OCI-LY3 (cell line): ENCODE measurements at regions not wholly inside any gene's neighbourhood (a gene's known extent, or its start where the extent isn't known, plus 50 kb on each side); places are given as distances from the start of the nearest gene placed in this dataset.

Experiments
- H2AFZ ChIP-seq: fragments of 200-600, 300-600 bp; shearing (Covaris generic); 2 replicates; pipeline ENCODE4 v1.6.0; 2014; ENCODE audit warnings: antibody characterized with exemption, low read depth, low read length
- H3K27ac ChIP-seq: fragments of 200-600, 300-600 bp; sonication (generic); 2 replicates; pipeline ENCODE4 v1.5.1; 2014; ENCODE audit warnings: mild to moderate bottlenecking, low read length, moderate library complexity, mixed read lengths
- H3K27me3 ChIP-seq: fragments of 200-600, 300-600 bp; sonication (generic); 2 replicates; pipeline ENCODE4 v1.6.1; 2014; ENCODE audit warnings: low read depth, low read length, mixed read lengths
- H3K36me3 ChIP-seq: fragments of 200-600, 300-600 bp; sonication (generic); replicated peaks from 2 replicates; pipeline ENCODE3; 2014; ENCODE audit warnings: low read depth, low read length, mixed read lengths
- H3K4me1 ChIP-seq: fragments of 300-600, 200-600 bp; sonication (generic); 2 replicates; pipeline ENCODE4 v1.6.1; 2014; ENCODE audit warnings: low read length, mixed read lengths
- H3K4me2 ChIP-seq: fragments of 200-600, 300-600 bp; sonication (generic); 2 replicates; pipeline ENCODE4 v1.6.1; 2014; ENCODE audit warnings: low read length, mixed read lengths
- H3K4me3 ChIP-seq: fragments of 300-600, 200-600 bp; sonication (generic); 2 replicates; pipeline ENCODE4 v1.5.1; 2014; ENCODE audit warnings: antibody characterized with exemption, mild to moderate bottlenecking, low read length, moderate library complexity
- H3K79me2 ChIP-seq: fragments of 300-600, 200-600 bp; shearing (Covaris generic); 2 replicates; pipeline ENCODE4 v1.6.1; 2014; ENCODE audit warnings: mild to moderate bottlenecking, low read length, mixed read lengths
- H3K9ac ChIP-seq: fragments of 300-600, 200-600 bp; shearing (Covaris generic); 2 replicates; pipeline ENCODE4 v1.6.0; 2014; ENCODE audit warnings: mild to moderate bottlenecking, low read length, moderate library complexity
- H3K9me3 ChIP-seq: fragments of 200-600, 300-600 bp; shearing (Covaris generic); 2 replicates; pipeline ENCODE4 v1.6.1; 2014; ENCODE audit warnings: low read length, mixed read lengths; ENCODE audit not compliant: insufficient read depth
- H4K20me1 ChIP-seq: fragments of 200-600, 300-600 bp; sonication (generic); 2 replicates; pipeline ENCODE4 v1.6.1; 2016; ENCODE audit warnings: low read length, mixed read lengths; ENCODE audit not compliant: insufficient read depth
- EZH2phosphoT487 ChIP-seq: fragments of 200-600 bp; shearing (Covaris generic); IDR thresholded peaks from 2 replicates; pipeline ENCODE4 v1.6.1; 2018; ENCODE audit warnings: antibody characterized with exemption, mixed run types, low read depth
- TF ChIP-seq, protein P1 (sequence below): fragments of 200-600, 300-600 bp; sonication (generic); IDR thresholded peaks from 2 replicates; pipeline ENCODE4 v1.5.1; 2014; ENCODE audit warnings: antibody characterized with exemption, low read length, low read depth

DNA sequence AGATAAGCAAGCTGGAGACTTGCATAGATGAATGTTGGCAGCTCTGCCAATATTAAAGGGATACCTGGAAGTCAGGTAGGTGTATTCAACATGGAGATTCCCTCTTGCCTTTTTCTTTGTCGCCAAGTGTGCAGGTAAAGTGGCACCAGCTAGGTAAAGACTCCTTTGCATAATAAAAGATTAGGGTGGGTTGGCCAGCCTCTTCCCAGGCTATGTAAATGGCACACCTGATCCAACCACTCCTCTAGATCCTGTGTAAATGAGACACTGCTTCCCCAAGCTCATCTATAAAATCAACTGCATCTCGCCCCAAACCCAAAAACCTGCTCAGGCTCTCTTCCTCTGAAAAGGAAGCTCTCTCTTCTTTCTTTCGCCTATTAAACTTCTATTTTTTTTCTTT, 100.8 kb upstream of the DSCAM start:
- H3K9ac ChIP-seq, result no peak overlapping the region
- no peaks in the 10 kb centered on the region for H3K9me3 ChIP-seq
- no peaks in the 10 kb centered on the region for H3K27me3 ChIP-seq
- H3K36me3 ChIP-seq, result no peaks in the 10 kb centered on the region
- no peaks in the 10 kb centered on the region for H3K79me2 ChIP-seq
- H3K27ac ChIP-seq, result no peak overlapping the region
- H3K4me1 ChIP-seq, result no peaks in the 10 kb centered on the region
- H2AFZ ChIP-seq, result no peak overlapping the region
- TF ChIP-seq EZH2phosphoT487, result no peak
- TF ChIP-seq, protein P1, sequence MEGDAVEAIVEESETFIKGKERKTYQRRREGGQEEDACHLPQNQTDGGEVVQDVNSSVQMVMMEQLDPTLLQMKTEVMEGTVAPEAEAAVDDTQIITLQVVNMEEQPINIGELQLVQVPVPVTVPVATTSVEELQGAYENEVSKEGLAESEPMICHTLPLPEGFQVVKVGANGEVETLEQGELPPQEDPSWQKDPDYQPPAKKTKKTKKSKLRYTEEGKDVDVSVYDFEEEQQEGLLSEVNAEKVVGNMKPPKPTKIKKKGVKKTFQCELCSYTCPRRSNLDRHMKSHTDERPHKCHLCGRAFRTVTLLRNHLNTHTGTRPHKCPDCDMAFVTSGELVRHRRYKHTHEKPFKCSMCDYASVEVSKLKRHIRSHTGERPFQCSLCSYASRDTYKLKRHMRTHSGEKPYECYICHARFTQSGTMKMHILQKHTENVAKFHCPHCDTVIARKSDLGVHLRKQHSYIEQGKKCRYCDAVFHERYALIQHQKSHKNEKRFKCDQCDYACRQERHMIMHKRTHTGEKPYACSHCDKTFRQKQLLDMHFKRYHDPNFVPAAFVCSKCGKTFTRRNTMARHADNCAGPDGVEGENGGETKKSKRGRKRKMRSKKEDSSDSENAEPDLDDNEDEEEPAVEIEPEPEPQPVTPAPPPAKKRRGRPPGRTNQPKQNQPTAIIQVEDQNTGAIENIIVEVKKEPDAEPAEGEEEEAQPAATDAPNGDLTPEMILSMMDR, result no peak
- H3K4me2 ChIP-seq, result no peak overlapping the region
- no peak overlapping the region for H3K4me3 ChIP-seq
- no peaks in the 10 kb centered on the region for H4K20me1 ChIP-seq

DNA sequence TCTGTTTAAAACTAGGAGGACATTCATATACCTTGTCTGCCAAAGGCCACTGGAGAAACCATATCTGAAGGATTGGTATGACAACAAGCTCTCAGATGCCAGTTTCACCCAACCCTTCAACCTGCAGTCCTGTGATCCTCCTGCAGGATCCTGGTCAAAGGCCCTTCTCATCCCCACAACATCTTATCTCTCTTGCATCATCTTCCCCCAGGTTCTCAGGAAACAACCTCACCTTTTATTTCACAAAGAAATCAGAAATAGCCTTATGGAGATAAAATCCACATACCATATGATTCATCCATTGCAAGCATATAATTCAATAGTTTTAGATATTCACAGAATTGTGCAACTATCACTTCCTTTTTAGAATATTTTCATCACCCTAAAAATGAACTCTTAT, 104.0 kb upstream of the DSCAM start:
- H3K79me2 ChIP-seq, result no peaks in the 10 kb centered on the region
- no peaks in the 10 kb centered on the region for H4K20me1 ChIP-seq
- no peak overlapping the region for H3K4me3 ChIP-seq
- H3K9ac ChIP-seq, result no peak overlapping the region
- no peaks in the 10 kb centered on the region for H3K4me1 ChIP-seq
- no peaks in the 10 kb centered on the region for H3K27me3 ChIP-seq
- no peak overlapping the region for H3K27ac ChIP-seq
- no peak for TF ChIP-seq EZH2phosphoT487
- TF ChIP-seq, protein P1, result no peak
- H3K36me3 ChIP-seq, result no peaks in the 10 kb centered on the region
- H2AFZ ChIP-seq, result no peak overlapping the region
- no peaks in the 10 kb centered on the region for H3K9me3 ChIP-seq
- H3K4me2 ChIP-seq, result no peak overlapping the region

DNA sequence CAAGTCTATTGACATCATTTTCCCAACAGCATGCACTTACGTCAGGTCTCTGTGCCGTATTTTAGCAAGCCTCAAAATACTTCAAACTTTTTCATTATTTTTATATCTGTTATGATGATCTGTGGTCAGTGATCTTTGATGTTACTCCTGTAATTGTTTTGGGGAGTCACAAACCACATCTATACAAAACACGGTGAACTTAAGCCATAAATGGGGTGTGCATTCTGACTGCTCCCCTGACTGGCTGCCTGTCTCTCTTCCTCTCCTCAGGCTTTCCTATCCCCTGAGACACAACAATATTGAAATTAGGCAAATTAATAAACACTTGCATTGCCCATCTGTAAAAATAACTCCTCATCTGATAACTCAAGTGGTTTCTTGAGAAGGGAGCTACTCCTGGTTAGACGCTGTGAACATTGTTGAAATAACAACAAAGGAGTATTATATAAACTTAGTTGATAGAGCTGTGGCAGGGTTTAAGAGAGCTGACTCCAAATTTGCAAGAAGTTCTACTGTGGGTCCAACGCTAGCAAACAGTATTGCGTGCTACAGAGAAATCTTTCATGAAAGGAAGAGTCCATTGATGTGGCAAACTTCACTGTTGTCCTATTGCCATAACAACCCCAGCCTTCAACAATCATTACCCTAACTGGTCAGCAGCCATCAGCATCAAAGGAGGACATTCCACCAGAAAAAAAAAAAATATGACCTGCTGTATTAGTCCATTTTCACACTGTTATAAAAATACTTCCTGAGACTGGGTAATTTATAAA, 105.8 kb upstream of the DSCAM start:
- no peak overlapping the region for H3K4me3 ChIP-seq
- no peaks in the 10 kb centered on the region for H3K36me3 ChIP-seq
- no peaks in the 10 kb centered on the region for H3K79me2 ChIP-seq
- H3K9ac ChIP-seq, result no peak overlapping the region
- TF ChIP-seq EZH2phosphoT487, result no peak
- TF ChIP-seq, protein P1, result no peak
- no peaks in the 10 kb centered on the region for H3K27me3 ChIP-seq
- no peak overlapping the region for H3K27ac ChIP-seq
- no peak overlapping the region for H3K4me2 ChIP-seq
- H4K20me1 ChIP-seq, result no peaks in the 10 kb centered on the region
- no peaks in the 10 kb centered on the region for H3K4me1 ChIP-seq
- no peak overlapping the region for H2AFZ ChIP-seq
- no peaks in the 10 kb centered on the region for H3K9me3 ChIP-seq

DNA sequence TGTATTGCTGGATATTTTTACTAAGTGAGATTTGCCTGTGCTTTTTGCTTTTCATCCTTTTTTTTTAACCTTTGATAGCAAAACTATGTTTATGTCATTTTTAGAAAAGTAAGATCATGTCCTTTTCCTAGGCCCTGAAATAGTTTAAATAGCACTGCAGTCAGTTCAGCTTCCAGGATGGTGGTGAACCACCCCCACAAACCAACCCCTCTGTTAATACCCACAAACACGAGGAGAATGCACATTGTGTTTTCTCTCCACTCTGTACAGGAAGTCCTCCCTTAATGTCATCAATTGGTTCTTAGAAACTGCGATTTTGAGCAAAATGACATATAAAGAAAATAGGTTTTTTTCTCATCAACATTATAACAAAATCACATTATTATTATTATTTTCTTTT, 117.7 kb upstream of the DSCAM start:
- no peaks in the 10 kb centered on the region for H3K79me2 ChIP-seq
- H3K4me3 ChIP-seq, result no peak overlapping the region
- H3K27ac ChIP-seq, result no peak overlapping the region
- no peaks in the 10 kb centered on the region for H3K4me1 ChIP-seq
- no peak overlapping the region for H2AFZ ChIP-seq
- no peaks in the 10 kb centered on the region for H4K20me1 ChIP-seq
- H3K9me3 ChIP-seq, result no peaks in the 10 kb centered on the region
- H3K27me3 ChIP-seq, result no peaks in the 10 kb centered on the region
- H3K9ac ChIP-seq, result no peak overlapping the region
- TF ChIP-seq, protein P1, result no peak
- TF ChIP-seq EZH2phosphoT487, result no peak
- no peak overlapping the region for H3K4me2 ChIP-seq
- no peaks in the 10 kb centered on the region for H3K36me3 ChIP-seq
